Motor neuron (in vitro differentiated cells): ENCODE measurements at regions not wholly inside any gene's neighbourhood (a gene's known extent, or its start where the extent isn't known, plus 50 kb on each side); places are given as distances from the start of the nearest gene placed in this dataset.

Source experiments
- ATAC-seq, 8 experiments: fragments of 200-7000 bp; cut with Tn5 transposase; replicated peaks in 6 of 8; 2 replicates each; pipeline ENCODE4 v1.8.0; 2021; ENCODE audit warnings: mild to moderate bottlenecking in 8 of 8, moderate library complexity in 8 of 8
- H3K27ac ChIP-seq, 2 donors: fragments of 250-450 bp; sonication (Bioruptor Pico); 2 replicates each; pipeline ENCODE4 v1.9.0; 2021; ENCODE audit warnings: antibody characterized with exemption in 2 of 2, mild to moderate bottlenecking in 2 of 2, moderate library complexity in 1 of 2
- H3K4me1 ChIP-seq, 2 donors: fragments of 250-450 bp; sonication (Bioruptor Pico); replicated peaks in 1 of 2; 2 replicates each; pipeline ENCODE4 v1.6.1; 2021; ENCODE audit warnings: antibody characterized with exemption in 2 of 2, mild to moderate bottlenecking in 2 of 2, moderate library complexity in 1 of 2
- H3K4me3 ChIP-seq, 5 donors: fragments of 250-450 bp; sonication (Bioruptor Pico); 2 replicates each; pipeline ENCODE4 v1.9.0; 2021; ENCODE audit warnings: antibody characterized with exemption in 5 of 5, mild to moderate bottlenecking in 5 of 5, moderate library complexity in 4 of 5
- WGBS, 10 experiments: fragments of 450-650 bp; shearing (Covaris generic); methylation state at CpG; one replicate each; pipeline ENCODE4 v1.0.0; 2022; 5-methylcytosine and 5-hydroxymethylcytosine counted together
- in situ Hi-C, 9 experiments: fragments of 400-800 bp; cut with MboI; loops; one replicate each; pipeline ENCODE4 v1.15.0; 2021; ENCODE audit warnings: low sequenced_read_pairs in 9 of 9, low pct_unique_long_range_greater_than_20kb in 2 of 9; ENCODE audit not compliant: unreplicated experiment in 9 of 9

DNA sequence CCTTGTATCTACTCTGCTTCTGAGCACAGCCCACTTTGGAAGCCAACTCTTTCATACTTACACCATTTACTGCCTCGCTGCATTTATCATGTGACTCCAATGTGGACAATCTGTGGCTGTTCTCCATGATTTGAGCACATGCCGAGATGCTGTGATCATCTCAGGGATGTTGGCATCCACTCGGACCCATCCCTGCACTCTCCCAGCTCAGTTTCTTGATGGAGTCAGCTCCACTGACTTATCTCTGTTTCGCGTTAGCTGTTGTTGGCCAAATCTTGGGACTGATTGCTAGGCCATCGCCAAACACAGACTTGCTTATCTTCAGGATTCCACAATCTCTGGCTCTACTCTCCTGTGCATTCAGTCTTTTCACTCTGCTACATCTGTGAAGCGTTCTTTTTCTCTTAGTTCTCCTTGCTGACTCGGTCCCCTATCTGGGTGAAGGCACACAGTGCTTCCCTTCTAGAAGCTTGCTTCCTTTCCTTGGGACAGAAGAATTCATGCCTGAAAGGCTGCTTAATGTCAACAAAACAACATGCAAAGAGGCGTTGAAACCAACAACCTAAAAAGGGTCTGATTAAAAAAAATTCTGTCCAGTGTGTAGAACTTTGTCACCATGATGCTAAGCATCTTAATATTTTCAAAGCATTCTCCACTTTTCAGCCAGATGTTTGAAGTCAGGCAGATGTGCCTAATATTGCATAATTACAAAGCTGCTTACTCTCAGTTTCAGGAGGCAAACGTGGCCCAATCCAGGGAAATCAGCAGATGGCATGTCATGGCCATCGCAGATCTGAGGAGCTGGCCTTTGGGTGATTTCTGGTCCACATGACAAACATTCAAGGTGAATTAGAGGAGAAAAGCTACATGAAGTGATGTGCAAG is 120.7 kb downstream of the NGF start:
- no peak for ATAC-seq
- no peak overlapping the region for H3K27ac ChIP-seq
- WGBS, 10 experiments = 0 to 92% (median 83%) methylated on average over 2 to 11 of the region's 11 CpGs

GRCh38 chr1:115215703-115216521 is 122.1 kb downstream of the NGF start:
- in situ Hi-C loops = no loop called here
- WGBS, 10 experiments = 67 to 100% (median 84%) methylated on average over 1 to 2 of the region's 4 CpGs; no CpG with 5 or more reads in 4 of the 10 experiments
- H3K4me1 ChIP-seq = no peaks in the 10 kb centered on the region
- no peak for ATAC-seq
- no peak overlapping the region for H3K27ac ChIP-seq
- no peak overlapping the region for H3K4me3 ChIP-seq

More for the DNA sequence above, 120.7 kb downstream of the NGF start:
- no peak overlapping the region for H3K4me3 ChIP-seq
- in situ Hi-C loops = no loop called here
- H3K4me1 ChIP-seq = no peaks in the 10 kb centered on the region

- Histone ChIP-seq H3K4me3 (no peak overlapping the region), H3K4me1 (no peaks in the 10 kb centered on the region), H3K27ac (no peak overlapping the region)
- no peak for ATAC-seq
- in situ Hi-C loops = no loop called here
- WGBS, 10 experiments = 53 to 100% (median 96%) methylated on average over 1 to 3 of the region's 3 CpGs; no CpG with 5 or more reads in 2 of the 10 experiments
Observed at GRCh38 chr1:115215110-115215509, 122.9 kb downstream of the NGF start.

DNA sequence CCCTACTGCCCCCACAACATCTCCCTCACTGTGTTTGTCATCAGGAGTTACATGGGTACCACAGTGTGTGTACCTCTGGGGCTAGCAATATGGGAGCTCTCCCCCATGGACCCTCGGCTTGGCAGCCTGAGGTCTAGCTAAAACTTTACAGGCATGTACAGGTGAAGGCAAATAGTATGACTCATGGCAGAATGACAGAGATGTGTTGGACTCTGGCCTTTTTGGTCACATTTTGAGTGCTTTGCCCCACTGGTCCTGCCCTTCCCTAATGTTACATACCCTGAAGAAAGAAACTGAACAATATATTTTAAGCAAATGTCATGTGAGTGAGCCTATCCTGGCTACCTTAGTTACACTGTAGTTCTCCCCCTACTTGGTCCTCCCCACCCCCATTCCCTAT is 124.0 kb downstream of the NGF start:
- no peaks in the 10 kb centered on the region for H3K4me1 ChIP-seq
- in situ Hi-C loops = no loop called here
- no peak overlapping the region for H3K27ac ChIP-seq
- WGBS, 10 experiments = 40 to 100% (median 88%) methylated on average over 1 of the region's 1 CpG; no CpG with 5 or more reads in 5 of the 10 experiments
- ATAC-seq = no peak
- no peak overlapping the region for H3K4me3 ChIP-seq

- Histone ChIP-seq H3K27ac (no peak overlapping the region), H3K4me3 (no peak overlapping the region), H3K4me1 (no peaks in the 10 kb centered on the region)
- ATAC-seq = no peak
- 60 to 100% (median 80%) methylated on average over 1 to 3 of the region's 3 CpGs; no CpG with 5 or more reads in 1 of the 10 experiments for WGBS, 10 experiments
- in situ Hi-C loops = no loop called here
Observed at GRCh38 chr1:115213130-115213529, 123.8 kb upstream of the TSPAN2 start.

- 82 to 100% (median 94%) methylated on average over 1 to 2 of the region's 3 CpGs; no CpG with 5 or more reads in 5 of the 10 experiments for WGBS, 10 experiments
- ATAC-seq = no peak
- H3K4me1 ChIP-seq = no peaks in the 10 kb centered on the region
- in situ Hi-C loops = no loop called here
- no peak overlapping the region for H3K27ac ChIP-seq
- H3K4me3 ChIP-seq = no peak overlapping the region
Observed at GRCh38 chr1:115211071-115211745, 121.9 kb upstream of the TSPAN2 start.

DNA sequence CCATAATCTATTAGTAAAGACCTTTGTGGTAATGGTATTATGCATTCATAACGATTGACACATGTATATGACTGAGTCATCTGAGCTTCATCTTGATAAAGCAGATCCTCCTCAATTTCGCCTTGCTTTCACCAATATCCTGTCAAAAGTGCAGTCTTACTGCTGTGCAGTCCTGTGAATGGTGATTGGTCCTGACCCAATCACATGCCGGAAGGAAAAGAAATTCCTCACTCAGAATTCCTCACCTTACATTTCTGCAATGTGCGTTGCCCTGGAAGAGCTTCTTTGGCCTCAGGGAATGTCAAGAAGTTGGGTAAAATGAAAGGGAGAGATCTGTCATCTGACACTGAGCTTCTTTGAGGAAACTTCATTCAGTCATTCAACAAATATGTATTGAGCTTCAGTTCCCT is 121.0 kb upstream of the TSPAN2 start:
- no peak overlapping the region for H3K4me3 ChIP-seq
- H3K27ac ChIP-seq = no peak overlapping the region
- in situ Hi-C loops = no loop called here
- ATAC-seq = peak in 3 of 8 experiments; percentile 39 to 89 (median 52)
- WGBS, 10 experiments = 40 to 100% (median 82%) methylated on average over 1 to 4 of the region's 4 CpGs
- no peaks in the 10 kb centered on the region for H3K4me1 ChIP-seq

GRCh38 chr1:115204513-115204912 is 115.2 kb upstream of the TSPAN2 start:
- 31 to 92% (median 69%) methylated on average over 1 of the region's 1 CpG for WGBS, 10 experiments
- Histone ChIP-seq H3K4me1 (no peaks in the 10 kb centered on the region), H3K27ac (no peak overlapping the region), H3K4me3 (no peak overlapping the region)
- ATAC-seq = no peak
- in situ Hi-C loops = no loop called here

DNA sequence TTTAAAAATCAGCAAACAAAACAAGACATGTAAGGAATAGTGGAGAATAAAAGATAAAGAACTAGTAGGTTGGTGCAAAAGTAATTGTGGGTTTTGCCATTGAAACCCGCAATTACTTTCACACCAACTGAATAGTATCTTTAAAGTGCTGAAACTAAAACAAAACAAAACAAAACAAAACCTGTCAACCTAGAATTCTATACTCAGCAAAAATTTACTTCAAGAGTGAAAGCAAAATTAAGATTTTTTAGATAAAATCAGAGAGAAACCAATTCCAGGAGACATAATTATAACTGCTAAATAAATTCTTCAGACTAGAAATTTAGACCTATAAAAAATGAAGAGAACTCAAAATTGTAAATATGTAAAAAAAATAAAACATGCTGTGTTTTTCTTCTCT is 114.0 kb upstream of the TSPAN2 start:
- Histone ChIP-seq H3K4me3 (no peak overlapping the region), H3K4me1 (no peaks in the 10 kb centered on the region), H3K27ac (no peak overlapping the region)
- in situ Hi-C loops = no loop called here
- 75 to 100% (median 94%) methylated on average over 1 of the region's 1 CpG for WGBS, 10 experiments
- no peak for ATAC-seq

GRCh38 chr1:115201598-115201997 is 112.3 kb upstream of the TSPAN2 start:
- WGBS, 10 experiments = 67 to 100% (median 100%) methylated on average over 1 of the region's 1 CpG; no CpG with 5 or more reads in 1 of the 10 experiments
- H3K4me1 ChIP-seq = no peaks in the 10 kb centered on the region
- in situ Hi-C loops = no loop called here
- no peak for ATAC-seq
- H3K27ac ChIP-seq = no peak overlapping the region
- no peak overlapping the region for H3K4me3 ChIP-seq

DNA sequence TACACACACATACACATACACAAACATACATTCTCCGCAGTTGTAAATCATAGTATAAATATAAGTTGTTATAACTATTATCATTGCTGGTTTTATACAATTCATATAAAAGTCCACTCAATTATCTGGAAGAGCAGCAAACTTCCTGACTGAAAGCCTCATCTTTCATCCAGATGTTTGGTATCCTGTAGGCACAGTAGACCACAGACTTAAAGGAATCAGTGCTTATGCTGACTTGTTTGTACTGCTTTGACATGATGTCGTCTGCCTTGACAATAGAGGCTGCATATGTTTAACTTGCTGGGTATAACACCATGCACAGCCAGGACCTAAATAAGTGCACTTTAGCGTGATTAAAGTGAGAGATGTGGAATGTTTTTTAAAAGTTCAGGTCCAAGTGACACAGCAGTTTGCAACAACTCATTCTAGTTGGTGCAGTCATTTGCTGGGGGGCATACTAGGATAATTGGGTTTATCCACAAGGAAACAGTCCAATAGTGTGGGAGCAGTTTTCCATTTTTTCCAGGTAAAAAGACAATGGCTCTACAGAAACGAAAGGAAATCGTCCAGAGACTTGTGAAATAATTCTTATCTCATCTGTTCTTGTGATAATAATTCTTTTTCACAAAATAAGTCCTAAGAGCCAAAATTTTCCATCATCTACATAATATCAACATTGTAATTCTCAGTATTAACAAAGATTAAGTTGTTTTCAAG is 110.3 kb upstream of the TSPAN2 start:
- H3K4me1 ChIP-seq = no peaks in the 10 kb centered on the region
- in situ Hi-C loops = no loop called here
- ATAC-seq = no peak
- WGBS, 10 experiments = 42 to 100% (median 72%) methylated on average over 1 to 5 of the region's 5 CpGs
- H3K4me3 ChIP-seq = no peak overlapping the region
- no peak overlapping the region for H3K27ac ChIP-seq

- WGBS, 10 experiments = 7 to 79% (median 54%) methylated on average over 2 to 4 of the region's 4 CpGs
- peak in 2 of 8 experiments; percentile 53 to 71 for ATAC-seq
- H3K4me1 ChIP-seq = no peaks in the 10 kb centered on the region
- no peak overlapping the region for H3K27ac ChIP-seq
- no peak overlapping the region for H3K4me3 ChIP-seq
- in situ Hi-C loops = no loop called here
Observed at GRCh38 chr1:115198938-115199337, 109.6 kb upstream of the TSPAN2 start.
